DMS79 (cell line): ENCODE measurements at regions not wholly inside any gene's neighbourhood (a gene's known extent, or its start where the extent isn't known, plus 50 kb on each side); places are given as distances from the start of the nearest gene placed in this dataset.
A peak's percentile ranks its signal among the peaks of the same experiment; 100 is the strongest.
"Not testable (repeated sequence)": the region's sequence is repeated elsewhere in the genome, so short reads cannot be mapped to it uniquely, and the experiment has no call there.

Source experiments
- DNase-seq: peaks from one replicate; lab custom pipeline; 2025; lab: John Stamatoyannopoulos, UW

- DNase-seq = no peak
Measured at GRCh38 chr3:72178463-72179106, 393.6 kb upstream of the PROK2 start.

GRCh38 chr3:72177075-72178050 is 392.4 kb upstream of the PROK2 start:
- no peak for DNase-seq

GRCh38 chr3:72176537-72177041 is 391.6 kb upstream of the PROK2 start:
- DNase-seq = no peak

- no peak for DNase-seq
Measured at GRCh38 chr3:72175296-72175858, 390.4 kb upstream of the PROK2 start.

GRCh38 chr3:72174890-72175289 is 389.9 kb upstream of the PROK2 start:
- no peak for DNase-seq

GRCh38 chr3:72174040-72174439 is 389.1 kb upstream of the PROK2 start:
- no peak for DNase-seq

GRCh38 chr3:72171946-72172345 is 387.0 kb upstream of the PROK2 start:
- no peak for DNase-seq

GRCh38 chr3:72171463-72171881 is 386.5 kb upstream of the PROK2 start:
- no peak for DNase-seq

- no peak for DNase-seq
Measured at GRCh38 chr3:72169561-72170472, 384.9 kb upstream of the PROK2 start.

GRCh38 chr3:72169120-72169519 is 384.2 kb upstream of the PROK2 start:
- DNase-seq = no peak

- DNase-seq = no peak
Measured at GRCh38 chr3:72165808-72166207, 380.9 kb upstream of the PROK2 start.

GRCh38 chr3:72165317-72165716 is 380.4 kb upstream of the PROK2 start:
- no peak for DNase-seq

- DNase-seq = no peak
Measured at GRCh38 chr3:72164635-72164978, 379.7 kb upstream of the PROK2 start.

GRCh38 chr3:72163809-72164634 is 379.1 kb upstream of the PROK2 start:
- no peak for DNase-seq

- DNase-seq = no peak
Measured at GRCh38 chr3:72162649-72163184, 377.8 kb upstream of the PROK2 start.

GRCh38 chr3:72161881-72162595 is 377.1 kb upstream of the PROK2 start:
- peak; percentile 8 for DNase-seq

GRCh38 chr3:72161285-72161684 is 376.3 kb upstream of the PROK2 start:
- not testable (repeated sequence) for DNase-seq

- DNase-seq = no peak
Measured at GRCh38 chr3:72160351-72160750, 375.4 kb upstream of the PROK2 start.

GRCh38 chr3:72159487-72159886 is 374.5 kb upstream of the PROK2 start:
- no peak for DNase-seq
